ENCODE measurements at regions not wholly inside any gene's neighbourhood (a gene's known extent, or its start where the extent isn't known, plus 50 kb on each side); places are given as distances from the start of the nearest gene placed in this dataset.

DNA sequence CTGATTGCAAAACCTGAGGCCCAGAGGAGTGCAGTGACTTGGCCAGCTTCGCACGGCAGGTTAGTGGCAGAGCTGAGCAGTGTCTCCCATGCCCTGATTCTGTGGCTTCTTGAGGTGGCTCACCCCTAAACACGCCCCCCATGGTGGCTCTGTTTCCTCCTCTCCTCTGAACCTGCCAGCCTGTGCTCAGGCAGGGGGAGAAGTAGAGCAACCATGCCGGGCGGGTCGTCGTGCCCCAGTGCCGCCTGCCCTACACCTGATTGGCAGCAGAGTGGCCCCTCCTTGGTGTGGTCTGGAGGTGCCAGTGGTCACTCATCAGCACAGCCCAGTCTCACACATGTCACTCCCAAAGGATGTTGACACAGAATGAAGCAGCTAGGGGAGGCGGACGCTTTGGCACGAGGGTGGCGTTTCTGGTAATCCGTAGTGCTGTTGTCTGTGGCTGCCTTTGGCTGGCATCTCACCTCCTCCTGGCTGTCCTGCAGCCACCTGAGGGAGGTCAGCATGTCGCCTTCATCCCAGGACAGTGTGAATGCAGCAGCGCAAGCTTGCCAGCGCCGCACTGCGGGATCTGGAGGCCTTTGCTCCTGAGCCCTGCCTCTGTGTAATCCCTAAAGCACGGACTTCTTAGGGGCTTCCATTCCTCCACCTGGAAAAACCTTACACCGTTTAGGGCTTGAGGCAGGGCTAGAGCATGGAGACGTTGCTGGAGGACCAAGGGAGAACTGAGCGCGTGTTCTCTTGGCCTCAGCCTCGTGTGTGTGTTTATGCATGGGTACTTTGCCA is 294.7 kb downstream of the SEC14L1 start:
- no peak for DNase-seq

DNA sequence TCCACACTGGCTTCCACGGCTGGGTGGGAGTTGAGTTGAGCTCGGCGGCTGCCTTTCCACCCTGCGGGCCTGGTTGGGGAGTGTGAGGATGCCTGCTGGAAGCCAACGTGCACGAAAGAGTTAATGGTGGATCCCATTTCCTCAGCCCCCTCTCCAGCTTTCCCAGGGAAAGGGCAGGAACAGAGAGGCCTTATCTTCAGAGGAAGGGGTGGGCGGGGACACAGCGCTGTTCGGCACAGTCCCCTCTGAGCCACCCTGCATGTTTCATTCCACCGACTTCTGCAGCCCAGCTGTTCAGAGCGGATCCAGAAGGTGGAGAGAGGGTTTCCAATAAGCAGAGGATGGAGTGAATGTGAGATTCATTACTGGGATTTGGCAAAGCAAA is 295.3 kb downstream of the SEC14L1 start:
- no peak for DNase-seq

DNA sequence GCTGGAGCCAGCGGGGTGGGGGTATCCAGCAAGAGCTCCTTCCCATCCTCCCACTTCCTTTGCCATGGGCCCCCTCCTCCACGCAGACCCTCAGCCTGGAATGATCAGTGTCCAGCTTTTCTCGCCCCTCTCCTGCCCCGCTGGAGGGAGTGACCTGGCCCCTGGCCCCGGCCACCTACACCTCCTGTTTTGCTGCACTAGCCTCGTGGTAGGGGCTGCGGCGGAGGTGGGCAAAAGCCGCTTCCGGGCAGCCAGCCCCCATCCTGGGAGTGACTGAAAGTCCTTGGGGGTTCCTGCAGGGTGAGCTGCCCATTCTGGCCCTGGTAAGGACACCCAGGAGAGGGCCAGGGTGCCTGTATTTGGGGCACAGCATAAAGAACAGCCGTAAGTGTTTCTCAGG is 295.7 kb downstream of the SEC14L1 start:
- DNase-seq = no peak

DNA sequence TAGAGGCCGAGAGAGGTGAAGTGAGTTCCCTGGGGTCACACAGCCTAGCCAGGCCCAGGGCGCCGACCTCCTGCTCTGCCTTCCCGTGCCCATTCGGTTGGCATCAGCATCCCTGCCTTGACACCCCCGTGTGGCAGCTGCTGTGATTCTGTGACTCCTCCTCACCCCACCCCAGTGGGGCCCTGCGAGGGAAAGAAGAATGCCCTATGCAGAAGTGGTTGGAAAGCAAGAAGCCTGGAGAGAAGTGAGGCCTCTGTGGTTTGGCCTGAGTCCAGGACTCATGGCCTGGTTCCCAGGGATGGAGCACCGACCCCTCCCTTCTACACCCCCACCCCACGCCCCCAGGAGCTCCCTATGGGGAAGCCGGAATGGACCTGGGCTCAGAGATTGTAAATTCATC is 296.2 kb downstream of the SEC14L1 start:
- DNase-seq = no peak

DNA sequence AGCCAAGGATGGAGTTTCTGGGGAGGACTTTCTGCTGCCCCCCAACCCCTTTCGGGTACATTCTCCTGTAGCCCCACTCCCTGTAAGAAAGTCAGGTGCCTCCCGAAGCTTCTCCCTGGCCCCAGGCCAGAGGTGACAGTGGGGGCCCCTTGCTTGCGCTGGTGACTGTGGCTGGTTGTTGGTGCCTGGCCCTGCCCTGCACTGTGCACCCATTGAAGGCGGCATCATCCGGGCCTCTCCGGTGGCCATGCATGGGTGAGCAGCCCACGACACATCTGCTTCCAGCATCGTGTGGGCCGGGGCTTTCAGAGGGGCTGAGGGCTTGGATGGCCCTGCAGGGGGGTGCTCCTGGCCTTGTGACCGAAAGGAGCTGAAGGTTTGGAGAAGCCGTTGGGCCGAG is 297.0 kb downstream of the SEC14L1 start:
- no peak for DNase-seq

DNA sequence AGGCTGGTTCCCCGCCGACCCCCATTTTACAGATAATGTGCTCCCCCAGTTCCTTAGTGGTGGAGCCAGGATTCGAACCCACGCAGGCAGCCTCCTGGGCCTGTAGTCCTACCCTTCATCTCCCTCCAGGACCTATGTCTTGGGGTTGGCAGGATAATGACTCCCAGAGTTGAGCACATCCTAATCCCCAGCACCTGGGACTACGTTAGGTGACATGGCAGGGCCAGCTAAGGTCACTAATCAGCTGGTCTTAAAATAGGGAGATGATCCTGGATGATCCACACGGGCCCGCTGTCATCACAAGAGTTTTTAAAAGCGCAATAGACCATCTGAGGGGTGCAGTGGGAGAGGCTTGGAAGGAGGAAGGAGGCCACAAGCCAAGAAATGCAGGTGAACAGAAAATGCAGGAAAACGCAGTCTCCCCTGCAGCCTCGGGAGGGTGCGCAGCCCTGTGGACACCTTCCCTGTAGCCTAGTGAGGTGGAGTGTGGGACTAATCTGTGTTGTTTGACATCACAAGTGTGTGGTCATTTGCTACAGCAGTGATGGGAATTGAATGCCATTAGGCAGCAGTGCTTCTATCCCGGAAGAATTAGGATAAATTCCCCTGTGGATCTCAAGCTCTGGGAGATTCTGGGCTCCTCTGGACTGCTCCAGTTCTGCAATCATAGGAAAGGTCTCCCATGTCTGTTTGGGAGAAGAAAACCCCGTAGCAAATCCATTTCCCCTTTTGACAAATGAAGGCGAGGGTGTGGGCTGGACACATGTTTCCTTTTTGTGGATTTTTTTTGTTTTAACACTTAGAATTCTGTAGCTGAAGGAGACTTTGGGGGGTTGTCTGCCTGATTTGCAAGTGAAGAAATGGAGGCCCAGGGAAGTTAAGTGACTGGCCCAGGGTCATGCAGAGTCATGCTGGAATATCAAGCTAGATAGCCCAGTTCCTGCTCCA is 297.7 kb downstream of the SEC14L1 start:
- DNase-seq = no peak

DNA sequence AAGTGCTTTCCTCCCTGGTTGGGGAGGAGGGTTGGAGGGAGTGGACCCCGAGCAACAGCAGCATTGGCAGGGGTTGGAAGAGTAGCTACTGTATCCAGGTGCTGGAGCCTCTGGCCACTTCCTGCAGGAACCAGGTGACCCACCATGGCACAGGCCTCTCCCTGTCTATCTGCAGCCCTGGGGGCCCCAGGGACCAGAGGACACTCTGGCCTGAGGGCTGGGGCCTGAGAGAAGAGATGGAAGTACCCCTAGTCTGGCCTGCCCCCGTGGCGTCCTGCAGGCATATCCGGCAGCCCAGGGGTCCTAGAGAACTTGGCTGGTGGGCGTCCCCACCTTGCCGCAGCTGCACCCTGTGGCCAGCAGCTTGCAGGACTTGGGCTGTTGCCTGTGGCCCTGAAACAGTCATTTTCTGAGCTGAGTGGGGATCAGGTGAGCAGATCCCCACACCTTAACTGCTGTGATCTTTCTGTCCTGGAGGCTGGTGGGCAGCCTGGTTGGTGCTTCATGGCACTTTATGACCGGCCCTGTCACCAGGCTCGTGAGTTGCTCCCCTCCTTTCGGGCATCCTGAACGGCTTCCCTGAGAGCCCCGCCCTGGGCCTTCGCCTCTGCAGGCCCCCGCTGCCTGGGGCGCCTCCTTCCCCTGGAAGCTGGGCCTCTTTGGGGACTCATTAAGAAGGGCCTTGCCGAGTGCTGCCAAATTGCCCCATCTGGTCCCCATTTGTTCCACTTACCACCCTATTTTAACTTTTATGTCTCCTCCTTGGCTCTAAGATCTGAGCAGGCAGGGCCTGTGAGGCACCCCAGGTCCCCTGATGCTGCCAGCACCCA is 298.6 kb downstream of the SEC14L1 start:
- DNase-seq = no peak

DNA sequence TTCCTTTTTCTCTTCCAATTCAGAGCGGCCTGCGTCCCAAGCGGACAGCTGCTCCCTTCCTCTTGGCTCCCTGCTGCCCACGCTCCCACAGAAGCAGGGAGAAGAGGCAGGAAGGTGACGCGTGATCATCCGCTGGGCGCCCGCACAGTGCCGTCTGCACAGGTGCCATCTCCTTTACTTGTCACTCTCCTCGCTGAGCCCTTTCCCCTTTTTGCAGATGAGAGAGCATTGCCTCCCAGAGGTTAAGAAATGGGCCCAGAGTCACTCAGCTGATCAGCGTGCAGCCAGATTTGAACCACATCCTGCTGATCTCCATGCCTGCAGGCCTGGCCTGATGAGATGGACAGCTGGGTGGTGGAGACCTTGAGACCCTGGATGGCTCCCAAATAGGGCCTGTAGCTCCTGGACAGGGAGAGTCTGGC is 299.8 kb downstream of the SEC14L1 start:
- DNase-seq = no peak

DNA sequence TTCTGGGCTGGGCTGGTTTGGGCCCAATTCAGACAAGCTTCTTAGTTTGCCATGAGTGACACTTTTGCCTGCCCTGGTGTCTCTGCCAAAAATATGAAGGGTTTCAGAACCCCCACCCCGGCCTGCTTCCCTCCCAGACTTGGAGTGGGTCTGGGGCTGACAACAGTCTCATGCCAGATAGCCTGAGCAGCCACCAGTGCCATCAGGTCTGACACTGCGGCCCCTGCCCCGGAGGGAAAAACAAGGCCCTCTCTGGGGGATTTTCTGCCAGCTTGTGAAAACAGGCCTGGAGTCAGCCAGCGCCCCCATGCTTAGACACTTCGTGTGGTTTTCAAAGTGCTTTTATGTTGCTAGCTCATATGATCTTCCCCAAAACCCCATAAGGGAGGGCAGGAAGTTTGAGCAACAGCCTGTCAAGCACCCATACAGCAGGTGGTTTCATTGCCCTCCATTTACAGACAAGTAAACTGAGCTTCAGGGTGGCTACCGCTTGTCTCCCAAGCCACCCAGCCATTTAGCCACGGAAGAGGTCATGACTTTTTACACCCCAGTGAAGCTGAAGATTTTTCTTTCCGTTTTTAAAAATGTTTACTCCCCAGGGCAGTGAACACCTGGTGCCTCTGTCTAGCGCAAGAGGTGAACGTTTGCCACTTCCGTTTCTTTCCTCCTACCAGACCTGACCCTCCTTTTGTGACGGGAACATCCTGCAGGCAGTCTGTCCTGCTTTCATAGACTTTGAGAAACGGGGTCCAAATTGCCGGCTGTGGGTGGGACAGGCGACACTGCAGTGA is 300.6 kb downstream of the SEC14L1 start:
- DNase-seq = peak; percentile 64

DNA sequence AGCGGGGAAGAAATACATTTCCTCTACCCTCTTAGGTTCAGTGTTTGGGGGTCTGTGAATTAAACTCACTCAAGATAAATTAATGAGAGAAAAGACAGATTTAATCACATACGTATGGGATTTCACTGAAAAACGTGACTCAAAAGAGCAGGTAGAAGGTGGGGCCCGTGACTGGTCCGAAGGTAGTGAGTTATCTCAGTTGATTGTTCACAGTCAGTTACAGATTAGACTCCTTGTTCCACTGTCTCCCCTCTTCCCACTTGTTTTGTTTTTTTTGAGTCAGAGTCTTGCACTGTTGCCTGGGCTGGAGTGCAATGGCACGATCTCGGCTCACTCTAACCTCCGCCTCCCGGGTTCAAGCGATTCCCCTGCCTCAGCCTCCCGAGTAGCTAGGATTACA is 301.2 kb downstream of the SEC14L1 start:
- DNase-seq = no peak

DNA sequence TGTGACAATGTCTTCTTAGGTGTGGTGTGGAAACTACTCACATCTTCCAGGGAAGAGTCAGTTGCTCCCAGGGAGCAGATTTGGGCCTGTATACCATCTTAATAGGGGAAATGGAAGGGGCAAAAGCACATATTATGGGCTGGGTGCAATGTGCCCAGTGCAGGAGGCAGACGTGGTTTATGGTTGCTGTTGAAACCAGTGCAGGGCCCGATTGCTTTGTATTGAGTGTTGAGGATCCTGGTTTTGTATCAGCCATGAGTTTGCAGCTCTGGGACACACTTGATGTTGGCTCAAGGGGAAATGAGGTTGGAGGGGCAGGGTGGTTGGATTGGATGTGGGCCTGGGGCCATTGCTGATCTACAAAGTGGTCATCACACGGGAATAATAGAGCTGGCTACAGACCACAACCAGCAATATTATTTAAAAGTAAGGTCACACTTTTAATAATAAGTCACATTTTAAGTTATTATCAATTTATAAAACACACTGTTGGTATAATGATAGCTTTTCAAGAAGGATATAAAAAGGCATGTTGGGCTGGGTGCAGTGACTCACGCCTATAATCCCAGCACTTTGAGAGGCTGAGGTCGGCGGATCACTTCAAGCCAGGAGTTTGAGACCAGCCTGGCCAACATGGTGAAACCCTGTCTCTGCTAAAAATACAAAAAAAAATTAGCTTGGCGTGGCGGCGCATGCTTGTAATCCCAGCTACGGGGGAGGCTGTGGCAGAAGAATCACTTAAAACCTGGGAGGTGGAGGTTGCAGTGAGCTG is 302.4 kb downstream of the SEC14L1 start:
- DNase-seq = no peak

DNA sequence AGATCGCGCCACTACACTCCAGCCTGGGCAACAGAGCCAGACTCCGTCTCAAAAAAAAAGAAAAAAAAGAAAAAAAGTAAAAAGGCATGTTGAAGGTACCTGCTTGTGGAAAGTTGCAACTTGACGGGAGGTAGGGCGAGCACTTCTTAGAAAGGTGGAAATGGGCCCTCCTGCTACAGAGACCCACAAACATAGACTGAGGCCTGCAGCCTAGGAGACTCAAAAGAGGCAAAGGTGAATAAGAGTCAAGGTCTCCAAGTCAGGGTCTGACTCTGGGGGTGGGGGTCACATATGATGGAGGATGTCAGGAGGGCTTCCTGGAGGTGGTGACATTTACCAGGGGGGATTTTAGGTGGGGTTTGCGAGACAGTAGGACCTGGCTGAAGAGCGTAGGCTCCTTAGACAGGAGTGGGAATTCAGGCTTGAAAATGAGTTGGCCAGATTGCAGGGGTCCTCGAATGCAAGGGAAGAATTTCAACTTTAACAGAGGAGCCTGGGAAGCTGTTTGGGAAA is 303.0 kb downstream of the SEC14L1 start:
- no peak for DNase-seq

DNA sequence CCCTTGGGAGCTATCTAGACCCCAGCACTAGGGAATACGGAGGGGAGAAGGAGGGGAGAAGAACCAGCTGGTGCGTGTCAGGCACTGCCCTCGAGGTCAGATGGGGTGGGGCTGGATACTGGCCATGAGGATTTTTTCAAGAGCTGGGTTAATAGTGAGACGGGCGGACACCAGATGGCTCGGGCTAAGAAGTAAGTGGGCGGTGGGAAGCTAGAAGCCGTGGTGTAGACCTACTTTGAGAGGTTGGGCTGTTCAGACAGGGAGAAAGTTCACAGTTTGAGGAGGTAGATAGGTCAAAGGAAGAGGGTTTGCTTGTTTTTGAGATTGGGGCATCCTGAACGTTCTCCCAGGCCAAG is 303.8 kb downstream of the SEC14L1 start:
- DNase-seq = no peak

DNA sequence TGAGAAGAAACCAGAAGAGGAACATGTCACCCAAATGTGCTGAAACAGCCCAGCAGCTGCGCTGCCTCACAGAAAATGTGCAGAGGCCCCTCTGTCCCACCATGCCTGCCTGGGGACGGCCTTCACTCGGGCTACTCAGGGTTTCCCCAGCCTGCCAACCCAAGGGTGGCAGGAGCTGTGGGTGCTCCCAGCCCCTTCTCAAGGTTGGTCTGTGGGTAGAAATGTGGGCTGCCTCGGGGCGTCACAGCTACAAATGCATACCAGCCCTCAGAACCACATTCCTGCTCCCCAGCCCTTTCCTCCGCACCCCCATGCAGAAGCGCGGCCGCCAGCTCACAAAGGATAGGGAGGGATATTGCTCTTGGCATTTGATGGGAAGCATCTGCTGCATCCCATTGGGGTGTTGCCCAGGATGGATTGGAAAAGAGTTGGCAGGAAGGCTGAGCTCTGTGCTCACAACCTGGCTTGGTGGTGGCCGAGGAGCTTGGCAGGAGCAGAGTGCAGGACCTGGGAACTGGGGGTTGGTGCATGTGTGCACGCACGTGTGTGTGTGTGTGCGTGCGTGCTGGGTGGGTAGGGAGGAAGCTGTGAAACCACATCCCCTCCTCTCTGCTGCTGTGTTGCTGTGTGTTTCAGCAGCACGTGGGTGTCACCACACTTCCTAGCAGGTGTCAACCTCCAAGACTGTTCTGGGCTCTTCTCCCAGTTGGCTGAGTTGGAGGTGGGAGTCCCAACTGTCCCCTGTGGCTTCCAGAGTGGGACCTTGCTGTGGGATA is 304.4 kb downstream of the SEC14L1 start:
- DNase-seq = peak; percentile 75

DNA sequence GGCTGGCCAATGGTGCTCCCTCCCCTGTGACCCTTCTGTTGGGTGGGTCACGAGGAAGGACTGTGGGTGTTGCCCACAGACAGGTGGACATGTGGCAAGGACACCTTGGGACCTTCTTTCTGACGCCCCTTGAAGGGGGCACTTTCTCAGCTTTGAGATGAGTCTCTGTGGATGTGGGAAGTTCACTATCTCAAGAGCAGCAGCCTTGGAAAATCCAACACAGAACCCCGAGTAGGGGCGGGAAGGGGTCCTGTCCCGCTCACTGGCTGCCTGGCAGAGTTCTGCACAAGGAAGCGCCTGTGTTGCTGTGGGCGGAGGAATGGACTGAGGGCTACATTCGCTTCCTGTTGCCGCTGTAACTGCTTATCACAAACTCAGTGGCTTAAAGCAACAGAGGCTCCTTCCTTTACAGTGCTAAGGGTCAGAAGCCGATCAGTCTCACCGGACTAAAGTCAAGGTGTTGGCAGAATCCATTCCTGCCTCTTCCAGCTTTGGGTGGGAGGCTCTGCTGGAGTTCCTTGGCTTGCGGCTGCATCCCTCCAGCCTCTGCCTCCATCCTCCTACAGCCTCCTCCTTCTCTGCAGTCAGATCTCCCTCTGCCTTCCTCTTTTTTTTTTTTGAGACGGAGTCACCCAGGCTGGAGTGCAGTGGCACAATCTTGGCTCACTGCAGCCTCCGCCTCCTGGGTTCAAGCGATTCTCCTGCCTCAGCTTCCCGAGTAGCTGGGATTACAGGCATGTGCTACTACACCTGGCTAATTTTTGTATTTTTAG is 305.2 kb downstream of the SEC14L1 start:
- DNase-seq = no peak

DNA sequence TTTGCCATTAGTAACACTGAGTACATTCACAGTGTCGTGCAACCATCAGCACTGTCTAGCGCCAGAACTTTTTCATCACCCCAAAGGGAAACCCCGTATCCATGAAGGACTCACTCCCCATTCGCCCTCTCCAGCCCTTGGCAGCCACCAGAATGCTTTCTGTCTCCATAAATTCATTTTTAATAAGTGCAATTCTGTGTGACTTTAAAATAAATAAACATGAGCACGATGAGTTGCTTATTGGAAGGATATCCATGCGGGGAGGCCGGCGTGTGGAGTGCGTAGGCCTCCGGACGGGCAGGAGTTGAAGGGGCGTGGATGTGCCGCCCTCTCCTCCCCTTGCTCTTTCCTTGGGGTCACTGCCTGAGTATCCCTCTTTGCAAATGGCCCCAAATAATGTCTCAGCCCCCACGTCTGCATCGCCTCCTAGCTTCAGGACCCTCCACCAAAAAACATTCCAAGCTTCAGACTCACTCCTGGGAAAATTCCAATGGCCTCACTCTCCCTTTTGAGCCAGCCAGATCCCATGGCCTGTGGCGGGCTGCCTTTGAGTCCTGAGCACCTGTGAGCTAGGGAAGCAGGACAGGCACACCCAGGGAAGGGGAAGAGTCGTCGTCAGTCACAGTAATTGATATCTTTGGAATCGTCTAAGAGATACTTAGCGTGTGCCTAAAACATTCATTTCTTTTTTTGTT is 306.3 kb downstream of the SEC14L1 start:
- DNase-seq = no peak

DNA sequence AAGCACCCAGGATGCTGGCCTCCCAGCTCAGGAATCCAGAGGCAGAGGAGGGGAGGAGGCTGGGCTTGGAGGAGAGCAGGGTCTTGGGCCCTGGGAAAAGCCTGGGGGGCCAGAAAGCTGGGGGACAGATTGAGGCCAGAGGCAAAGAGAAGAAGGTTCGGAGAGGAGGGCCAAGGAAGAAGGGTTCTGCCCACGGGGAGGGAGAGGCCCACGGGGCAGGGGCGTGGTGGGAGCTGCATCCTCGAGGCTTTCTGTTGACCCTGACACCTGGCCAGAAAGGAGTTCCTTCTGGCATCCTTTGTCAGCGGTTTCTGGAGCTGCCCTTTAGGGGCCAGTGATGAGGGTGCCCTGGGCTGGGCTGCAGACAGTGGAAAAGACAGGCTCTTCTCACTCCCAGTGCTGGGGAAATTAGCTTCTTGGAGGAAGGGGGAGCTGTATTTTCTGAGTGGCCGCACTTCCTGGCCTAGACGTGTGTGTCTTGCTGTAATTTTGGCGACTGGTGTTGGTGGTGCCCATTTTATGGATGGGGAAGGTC is 308.7 kb downstream of the SEC14L1 start:
- DNase-seq = no peak

DNA sequence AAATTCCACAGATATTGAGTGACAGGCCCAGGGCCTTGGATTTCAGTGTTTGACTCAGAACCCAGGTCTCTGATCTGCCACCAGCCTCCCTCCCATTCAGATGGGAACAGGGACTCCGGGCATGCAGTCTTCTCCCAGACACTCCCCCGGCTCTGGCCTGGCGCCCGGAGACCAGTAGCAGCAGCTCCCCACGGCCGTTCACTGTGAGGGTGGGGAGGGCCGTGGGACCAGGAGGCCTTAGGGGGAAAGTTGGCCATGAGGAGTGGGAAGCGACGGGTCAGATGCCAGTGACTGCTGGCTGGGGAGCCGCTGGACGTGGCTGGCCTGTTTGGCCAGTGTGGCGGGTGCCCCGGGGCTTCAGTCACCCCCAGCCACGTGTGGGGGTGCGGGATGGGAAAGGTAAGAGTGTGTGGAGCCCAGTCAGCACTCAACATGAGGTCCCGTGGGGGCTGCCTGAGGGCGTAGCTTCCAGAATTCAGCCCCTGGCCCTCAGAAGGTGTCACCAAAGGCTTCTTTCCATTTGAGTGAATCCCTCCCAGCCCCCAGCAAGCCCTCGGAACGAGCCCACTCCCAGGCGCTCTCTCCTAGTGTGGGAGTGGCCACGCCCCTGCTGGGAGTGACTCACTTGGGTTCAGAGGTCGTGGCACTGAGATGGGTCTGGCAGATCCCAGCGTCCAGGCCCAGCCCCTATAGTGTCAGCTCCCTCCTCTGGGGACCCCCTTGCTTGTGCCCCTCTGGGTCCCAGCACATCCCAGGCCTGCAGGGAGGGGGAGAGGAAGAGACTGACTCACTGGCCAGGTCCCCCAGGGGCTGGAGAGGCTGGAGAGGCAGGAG is 309.4 kb downstream of the SEC14L1 start:
- DNase-seq = no peak
